GM10266 (cell line): ENCODE measurements at regions not wholly inside any gene's neighbourhood (a gene's known extent, or its start where the extent isn't known, plus 50 kb on each side); places are given as distances from the start of the nearest gene placed in this dataset.

Experiments
- DNase-seq: peaks from one replicate; pipeline ENCODE4 v3.0.0; 2012; ENCODE audit errors: extremely low spot score
- CTCF ChIP-seq: IDR thresholded peaks from 2 replicates; pipeline ENCODE4 v1.5.1; 2012; ENCODE audit warnings: mild to moderate bottlenecking, low read depth; ENCODE audit not compliant: control insufficient read depth, insufficient read depth; ENCODE audit errors: missing control alignments

GRCh38 chr10:58054881-58055280 is 212.8 kb downstream of the IPMK start:
- DNase-seq: no peak
- TF ChIP-seq CTCF: no peak

- no peak for DNase-seq
- TF ChIP-seq CTCF: no peak
Observed at GRCh38 chr10:58052772-58053171, 214.9 kb downstream of the IPMK start.

DNA sequence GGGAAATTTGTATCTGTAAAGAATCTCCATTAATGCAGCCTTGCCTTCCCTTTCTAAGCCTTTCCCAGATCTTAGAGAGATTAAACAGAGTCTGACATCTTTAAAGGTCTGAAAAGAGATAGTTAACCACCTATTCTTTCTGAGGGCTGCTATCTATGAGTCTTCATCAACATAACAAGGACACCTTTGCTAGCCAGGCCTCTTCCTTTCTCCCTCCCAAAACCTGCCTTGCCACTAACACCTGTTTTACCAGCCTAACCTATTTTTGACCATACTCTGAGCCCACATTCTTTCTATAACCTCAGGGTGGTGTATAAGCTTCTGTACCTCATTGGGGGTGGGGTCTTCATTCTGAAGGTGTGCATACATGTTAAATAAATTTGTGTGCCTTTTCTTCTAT is 217.1 kb downstream of the IPMK start:
- no peak for DNase-seq
- no peak for TF ChIP-seq CTCF

DNA sequence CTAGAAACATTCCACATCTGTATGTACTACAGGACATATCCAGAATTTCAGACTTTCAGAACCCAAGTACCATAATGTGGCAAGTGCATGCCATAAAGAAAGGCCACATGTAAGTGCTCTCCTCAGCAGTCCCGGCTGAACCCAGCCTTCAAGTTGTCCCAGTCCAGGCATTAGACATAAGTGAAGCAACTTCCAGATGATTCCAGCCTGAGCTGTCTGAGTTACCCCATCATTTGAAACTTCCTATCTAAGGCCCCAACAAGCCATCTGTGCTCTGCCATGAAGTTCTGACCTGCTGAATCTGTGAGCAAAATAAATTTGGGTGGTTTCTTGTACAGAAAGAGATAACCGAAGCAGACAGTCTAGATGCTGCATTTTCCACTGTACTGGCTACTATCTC is 218.8 kb downstream of the IPMK start:
- no peak for DNase-seq

DNA sequence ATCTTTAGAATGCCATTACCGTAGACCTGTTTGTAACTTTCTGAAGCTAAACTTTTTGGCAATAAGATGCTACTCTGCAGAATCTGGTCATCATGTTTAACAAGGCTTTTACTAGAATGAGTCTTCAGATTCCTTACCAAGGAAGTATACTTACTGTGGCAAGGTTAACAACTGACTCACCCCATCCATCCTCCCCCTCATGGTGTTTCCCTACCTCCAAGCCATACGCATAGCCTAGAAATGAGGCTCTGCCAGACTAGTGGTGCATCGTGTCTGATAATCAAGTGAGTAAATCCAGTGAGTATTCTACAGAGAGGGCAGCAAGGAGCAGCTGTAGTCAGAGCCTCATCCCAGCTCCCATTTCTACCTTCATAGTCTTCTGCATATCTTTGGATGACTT is 223.6 kb downstream of the IPMK start:
- TF ChIP-seq CTCF: no peak
- no peak for DNase-seq

More for the DNA sequence above, 218.8 kb downstream of the IPMK start:
- TF ChIP-seq CTCF: no peak

- DNase-seq: no peak
- TF ChIP-seq CTCF: no peak
Observed at GRCh38 chr10:58041901-58042300, 225.8 kb downstream of the IPMK start.

DNA sequence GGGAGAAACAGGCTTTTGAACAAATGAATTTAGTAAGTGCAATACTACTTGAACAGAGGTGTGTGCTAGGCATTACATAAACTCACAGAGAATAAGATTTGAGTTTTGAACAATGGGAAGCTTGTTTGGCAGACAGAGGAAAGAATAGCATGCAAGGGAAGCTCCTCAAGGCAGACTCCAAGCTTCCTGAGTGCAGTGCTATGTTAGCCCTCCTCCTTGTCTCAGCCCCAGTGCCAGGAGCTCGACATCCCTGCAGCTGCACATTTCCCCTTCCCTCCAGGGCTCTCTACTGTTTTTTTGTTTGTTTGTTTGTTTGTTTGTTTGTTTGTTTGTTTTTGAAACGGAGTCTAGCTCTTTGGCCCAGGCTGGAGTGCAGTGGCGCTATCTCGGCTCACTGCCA is 237.5 kb downstream of the IPMK start:
- TF ChIP-seq CTCF: no peak
- DNase-seq: no peak
